ENCODE measurements at regions not wholly inside any gene's neighbourhood (a gene's known extent, or its start where the extent isn't known, plus 50 kb on each side); places are given as distances from the start of the nearest gene placed in this dataset.

GRCh38 chr17:83175822-83176622 lies 96.6 kb downstream of the METRNL start:
- TF ChIP-seq CTCF (IDR thresholded peaks at IDR 0.05), result no peak

GRCh38 chr17:83176623-83177583 lies 97.5 kb downstream of the METRNL start:
- no peak for TF ChIP-seq CTCF (IDR thresholded peaks at IDR 0.05)

- TF ChIP-seq CTCF (IDR thresholded peaks at IDR 0.05), result no peak
Measured at GRCh38 chr17:83177611-83178532, 98.5 kb downstream of the METRNL start.

GRCh38 chr17:83178533-83179304 lies 99.3 kb downstream of the METRNL start:
- TF ChIP-seq CTCF (IDR thresholded peaks at IDR 0.05), result no peak

GRCh38 chr17:83179374-83179773 lies 100.0 kb downstream of the METRNL start:
- TF ChIP-seq CTCF (IDR thresholded peaks at IDR 0.05), result no peak

GRCh38 chr17:83179811-83180210 lies 100.4 kb downstream of the METRNL start:
- no peak for TF ChIP-seq CTCF (IDR thresholded peaks at IDR 0.05)

Measured in LNCAP (cell line).